BLaER1 (cell line): ENCODE measurements at regions not wholly inside any gene's neighbourhood (a gene's known extent, or its start where the extent isn't known, plus 50 kb on each side); places are given as distances from the start of the nearest gene placed in this dataset.
"Not testable (repeated sequence)": the region's sequence is repeated elsewhere in the genome, so short reads cannot be mapped to it uniquely, and the experiment has no call there.

ENCODE experiments used
- H3K27ac ChIP-seq: shearing (Covaris generic); formaldehyde crosslinking; 2 replicates; pipeline ENCODE4 v1.8.1; 2022
- H3K27me3 ChIP-seq: shearing (Covaris generic); formaldehyde crosslinking; 2 replicates; pipeline ENCODE4 v1.8.1; 2022
- H3K36me3 ChIP-seq: shearing (Covaris generic); formaldehyde crosslinking; 2 replicates; pipeline ENCODE4 v1.8.1; 2022
- H3K4me1 ChIP-seq: shearing (Covaris generic); formaldehyde crosslinking; 2 replicates; pipeline ENCODE4 v1.8.1; 2022
- H3K4me2 ChIP-seq: shearing (Covaris generic); formaldehyde crosslinking; 2 replicates; pipeline ENCODE4 v1.8.1; 2022
- H3K4me3 ChIP-seq: shearing (Covaris generic); formaldehyde crosslinking; 2 replicates; pipeline ENCODE4 v1.8.1; 2022
- H3K9ac ChIP-seq: shearing (Covaris generic); formaldehyde crosslinking; 2 replicates; pipeline ENCODE4 v1.8.1; 2022
- H3K9me3 ChIP-seq: shearing (Covaris generic); formaldehyde crosslinking; 2 replicates; pipeline ENCODE4 v1.8.1; 2022
- H4K20me1 ChIP-seq: shearing (Covaris generic); formaldehyde crosslinking; 2 replicates; pipeline ENCODE4 v1.8.1; 2022
- Cebpa-rat ChIP-seq: shearing (Covaris generic); IDR thresholded peaks from 2 replicates; pipeline ENCODE4 v1.8.1; 2022

DNA sequence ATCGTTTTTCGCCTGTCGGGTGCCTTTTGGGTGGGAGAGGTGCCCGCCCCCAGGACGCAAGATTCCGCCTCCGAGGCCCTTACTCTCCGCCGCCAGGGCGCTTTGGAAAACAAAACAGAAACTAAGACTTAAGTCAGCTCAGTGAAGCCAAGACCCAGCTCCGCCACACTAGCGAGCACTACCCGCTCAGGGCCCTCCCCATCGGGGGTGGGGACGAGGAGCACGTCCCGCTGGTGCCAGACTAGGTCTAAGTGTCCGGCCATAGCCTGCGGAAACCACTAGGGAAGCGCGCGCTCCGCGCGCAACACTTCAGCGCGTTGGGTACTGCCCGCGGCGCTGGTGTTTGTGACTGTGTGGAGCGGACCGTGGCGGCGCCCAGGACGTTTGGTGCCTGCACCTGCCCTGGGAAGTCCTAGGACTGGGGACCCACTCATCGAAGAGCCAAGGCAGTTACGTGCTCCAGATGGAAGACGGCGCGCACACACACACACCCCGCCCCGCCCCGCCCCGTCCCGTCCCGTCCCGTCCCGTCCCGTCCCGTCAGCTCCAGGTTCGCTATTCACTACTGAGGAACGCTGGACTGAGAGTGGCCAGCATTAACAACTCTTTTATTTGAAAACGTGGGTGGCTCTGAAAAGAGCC is 57.6 kb upstream of the BOLA1 start:
- not testable (repeated sequence) for H3K4me3 ChIP-seq, H3K4me2 ChIP-seq, H3K9ac ChIP-seq, H3K9me3 ChIP-seq, H3K27me3 ChIP-seq, H3K27ac ChIP-seq, H3K36me3 ChIP-seq
- Histone ChIP-seq H3K4me1 (peaks cover 30% of the 10 kb centered on the region), H4K20me1 (peaks cover 34% of the 10 kb centered on the region)

DNA sequence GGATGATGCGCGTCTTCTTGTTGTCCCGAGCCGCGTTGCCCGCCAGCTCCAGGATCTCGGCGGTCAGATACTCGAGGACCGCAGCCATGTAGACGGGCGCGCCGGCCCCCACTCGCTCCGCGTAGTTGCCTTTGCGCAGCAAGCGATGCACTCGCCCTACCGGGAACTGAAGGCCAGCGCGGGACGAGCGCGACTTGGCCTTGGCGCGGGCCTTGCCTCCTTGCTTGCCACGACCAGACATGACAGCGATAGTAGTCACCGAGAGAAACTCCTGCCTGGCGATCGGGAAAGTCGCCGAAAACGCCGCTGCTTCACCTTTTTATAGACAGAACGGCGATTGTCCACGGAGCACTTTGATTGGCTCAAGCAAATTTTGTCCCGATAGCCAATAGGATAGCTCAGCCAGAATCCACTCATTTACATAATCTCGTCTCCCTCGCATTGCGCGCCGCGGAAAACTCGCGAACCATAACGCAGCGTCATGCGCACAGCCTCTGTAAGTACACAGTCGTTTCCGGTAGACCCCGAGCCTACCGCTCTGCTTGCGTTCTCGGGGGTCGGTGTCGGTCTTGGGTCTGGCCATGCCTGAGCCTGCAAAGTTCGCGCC is 56.8 kb upstream of the BOLA1 start:
- peaks cover 38% of the 10 kb centered on the region for H3K4me1 ChIP-seq
- not testable (repeated sequence) for H3K9ac ChIP-seq, H3K4me3 ChIP-seq, H3K27ac ChIP-seq, H3K36me3 ChIP-seq, H3K4me2 ChIP-seq, H3K9me3 ChIP-seq, H3K27me3 ChIP-seq
- H4K20me1 ChIP-seq = peaks cover 42% of the 10 kb centered on the region

DNA sequence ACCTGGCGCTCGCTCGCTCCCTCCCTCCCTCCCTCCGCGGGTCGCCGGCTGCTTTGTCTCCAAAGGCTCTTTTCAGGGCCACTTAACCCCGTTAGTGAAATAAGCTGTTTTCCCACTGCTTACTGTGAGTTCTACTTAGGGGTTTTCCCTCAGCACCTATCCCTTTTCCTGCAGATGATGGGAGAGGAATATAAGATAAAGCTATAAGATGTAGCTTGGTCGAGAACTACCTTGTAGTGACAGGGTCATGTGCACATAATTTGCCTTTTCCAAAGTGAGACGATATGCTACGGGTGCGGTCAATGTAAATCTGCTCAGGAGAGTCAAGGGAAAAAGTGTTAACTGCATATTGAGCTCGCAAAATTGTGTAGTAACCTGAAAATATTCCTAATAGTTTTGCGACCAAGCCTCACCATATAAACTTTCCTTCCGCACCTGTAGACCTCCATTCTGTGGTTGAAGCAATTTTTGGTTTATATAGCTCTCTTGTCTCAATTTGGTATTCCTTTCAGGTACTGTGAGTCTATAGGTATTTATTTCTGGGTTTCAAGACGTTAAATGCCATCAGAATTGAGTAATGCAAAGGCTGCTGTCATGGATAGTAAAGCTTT is 55.8 kb upstream of the BOLA1 start:
- peak overlapping the region; percentile 95 for H3K9ac ChIP-seq
- H4K20me1 ChIP-seq = peaks cover 52% of the 10 kb centered on the region
- peaks cover 48% of the 10 kb centered on the region for H3K4me1 ChIP-seq
- H3K4me3 ChIP-seq = peak overlapping the region; percentile 72
- TF ChIP-seq Cebpa-rat = no peak
- no peaks in the 10 kb centered on the region for H3K9me3 ChIP-seq
- H3K27ac ChIP-seq = peak overlapping the region; percentile 84
- H3K27me3 ChIP-seq = no peaks in the 10 kb centered on the region
- peaks cover 10% of the 10 kb centered on the region for H3K36me3 ChIP-seq
- H3K4me2 ChIP-seq = peak overlapping the region; percentile 90

DNA sequence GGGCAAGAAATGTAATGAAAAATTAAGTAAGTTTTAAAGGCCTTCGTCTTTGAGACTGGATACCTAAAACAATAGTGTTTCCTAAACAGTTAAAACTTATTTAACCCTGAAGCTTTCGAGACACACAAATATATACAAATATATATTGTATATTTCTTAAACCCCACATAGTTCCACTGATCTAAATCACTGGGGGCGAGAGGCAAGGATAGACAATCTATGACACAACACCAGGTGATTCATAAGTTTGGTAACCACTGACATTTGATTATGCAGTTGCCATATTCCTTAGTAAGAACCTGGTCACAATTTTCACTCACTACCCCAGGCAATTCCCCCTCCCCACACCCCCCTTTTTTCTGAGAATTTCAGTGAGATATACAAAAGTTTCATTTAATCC is 55.3 kb upstream of the BOLA1 start:
- Histone ChIP-seq H3K27ac (peak overlapping the region; percentile 84), H3K9ac (peak overlapping the region; percentile 95), H4K20me1 (peaks cover 58% of the 10 kb centered on the region), H3K4me2 (peak overlapping the region; percentile 90), H3K9me3 (no peaks in the 10 kb centered on the region), H3K4me3 (peak overlapping the region; percentile 72), H3K36me3 (peaks cover 10% of the 10 kb centered on the region), H3K4me1 (peaks cover 54% of the 10 kb centered on the region), H3K27me3 (no peaks in the 10 kb centered on the region)
- no peak for TF ChIP-seq Cebpa-rat

DNA sequence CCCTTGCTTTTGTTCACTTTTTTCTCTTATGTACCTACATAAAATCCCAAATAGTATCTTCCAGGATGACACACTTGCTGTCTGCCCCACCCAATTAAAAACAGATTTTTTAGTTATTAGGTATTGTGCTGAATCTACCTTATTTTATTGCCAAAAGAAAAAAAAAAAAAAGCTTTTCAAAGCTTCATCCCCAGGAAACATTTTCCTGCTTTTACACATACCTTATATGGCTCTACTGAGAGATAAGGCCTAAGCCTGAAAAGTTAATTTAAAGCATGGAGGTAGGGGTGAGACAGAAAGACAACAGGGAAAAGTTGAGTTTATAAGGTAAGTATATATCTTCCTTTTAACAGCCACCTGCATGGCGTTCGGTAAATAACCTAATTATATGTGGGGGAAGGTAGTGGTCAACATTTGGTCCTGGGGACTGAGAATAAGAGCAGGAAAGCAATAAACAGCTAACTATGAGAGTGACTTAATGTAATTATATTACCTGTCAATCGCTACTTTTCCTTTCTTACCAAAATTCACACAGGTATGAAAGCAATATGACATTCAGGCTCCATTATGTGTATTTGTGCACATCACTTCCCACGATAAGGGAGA is 54.6 kb upstream of the BOLA1 start:
- Histone ChIP-seq H3K4me2 (peak overlapping the region; percentile 90), H3K4me3 (peak overlapping the region; percentile 72), H3K9me3 (no peaks in the 10 kb centered on the region), H4K20me1 (peaks cover 64% of the 10 kb centered on the region), H3K9ac (peak overlapping the region; percentile 95), H3K36me3 (peaks cover 10% of the 10 kb centered on the region), H3K27ac (peak overlapping the region; percentile 84; the same call in 1 of the 2 replicates), H3K4me1 (peaks cover 60% of the 10 kb centered on the region), H3K27me3 (no peaks in the 10 kb centered on the region)
- TF ChIP-seq Cebpa-rat = no peak

DNA sequence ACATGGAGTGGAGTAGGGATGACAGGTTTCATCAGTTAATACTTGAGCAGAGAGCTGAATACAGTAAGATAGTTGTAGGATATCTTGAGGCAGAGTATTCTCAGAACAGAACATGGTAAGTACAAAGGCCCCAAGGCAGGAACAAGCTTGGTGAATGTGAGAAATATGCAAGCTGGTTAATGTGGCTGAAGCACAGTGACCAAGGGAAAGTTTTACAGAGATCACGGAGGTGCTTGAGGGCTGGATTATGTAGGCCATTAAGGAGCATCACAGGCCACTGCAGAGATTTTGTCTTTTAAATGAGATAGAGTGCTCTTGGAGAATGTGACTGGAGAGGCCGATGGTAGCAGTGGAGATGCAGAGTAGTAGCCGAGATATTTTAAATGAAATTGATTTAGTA is 54.0 kb upstream of the BOLA1 start:
- peak overlapping the region; percentile 95 for H3K9ac ChIP-seq
- TF ChIP-seq Cebpa-rat = no peak

DNA sequence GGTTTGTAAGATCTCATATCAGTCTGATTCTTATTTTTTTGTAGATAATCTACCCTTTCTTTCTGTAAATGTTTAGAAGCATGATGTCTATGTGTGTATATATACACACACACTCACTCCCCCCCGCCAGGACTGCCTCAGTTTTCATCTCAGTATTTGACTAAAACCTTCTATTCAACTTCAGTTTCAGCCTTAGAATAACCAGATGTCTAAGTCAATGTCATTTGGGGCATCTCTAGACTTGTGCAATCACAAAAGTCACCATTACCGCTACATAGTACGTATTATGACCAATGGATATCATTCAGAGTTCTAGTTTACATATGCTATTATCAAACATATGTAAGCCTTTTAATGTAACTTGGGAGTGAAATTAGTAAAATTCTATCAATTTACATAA is 53.3 kb upstream of the BOLA1 start:
- Histone ChIP-seq H3K36me3 (peaks cover 10% of the 10 kb centered on the region), H3K4me1 (peaks cover 60% of the 10 kb centered on the region), H3K27me3 (no peaks in the 10 kb centered on the region), H3K4me3 (no peak overlapping the region), H4K20me1 (peaks cover 66% of the 10 kb centered on the region), H3K9me3 (no peaks in the 10 kb centered on the region), H3K4me2 (peak overlapping the region; percentile 90), H3K9ac (peak overlapping the region; percentile 95; the same call in 1 of the 2 replicates), H3K27ac (no peak overlapping the region)
- TF ChIP-seq Cebpa-rat = no peak

More for the DNA sequence above, 54.0 kb upstream of the BOLA1 start:
- peaks cover 10% of the 10 kb centered on the region for H3K36me3 ChIP-seq
- H3K9me3 ChIP-seq = no peaks in the 10 kb centered on the region
- peak overlapping the region; percentile 84; the same call in 1 of the 2 replicates for H3K27ac ChIP-seq
- peak overlapping the region; percentile 72 for H3K4me3 ChIP-seq
- H3K4me2 ChIP-seq = peak overlapping the region; percentile 90
- H3K4me1 ChIP-seq = peaks cover 60% of the 10 kb centered on the region
- no peaks in the 10 kb centered on the region for H3K27me3 ChIP-seq
- H4K20me1 ChIP-seq = peaks cover 66% of the 10 kb centered on the region

DNA sequence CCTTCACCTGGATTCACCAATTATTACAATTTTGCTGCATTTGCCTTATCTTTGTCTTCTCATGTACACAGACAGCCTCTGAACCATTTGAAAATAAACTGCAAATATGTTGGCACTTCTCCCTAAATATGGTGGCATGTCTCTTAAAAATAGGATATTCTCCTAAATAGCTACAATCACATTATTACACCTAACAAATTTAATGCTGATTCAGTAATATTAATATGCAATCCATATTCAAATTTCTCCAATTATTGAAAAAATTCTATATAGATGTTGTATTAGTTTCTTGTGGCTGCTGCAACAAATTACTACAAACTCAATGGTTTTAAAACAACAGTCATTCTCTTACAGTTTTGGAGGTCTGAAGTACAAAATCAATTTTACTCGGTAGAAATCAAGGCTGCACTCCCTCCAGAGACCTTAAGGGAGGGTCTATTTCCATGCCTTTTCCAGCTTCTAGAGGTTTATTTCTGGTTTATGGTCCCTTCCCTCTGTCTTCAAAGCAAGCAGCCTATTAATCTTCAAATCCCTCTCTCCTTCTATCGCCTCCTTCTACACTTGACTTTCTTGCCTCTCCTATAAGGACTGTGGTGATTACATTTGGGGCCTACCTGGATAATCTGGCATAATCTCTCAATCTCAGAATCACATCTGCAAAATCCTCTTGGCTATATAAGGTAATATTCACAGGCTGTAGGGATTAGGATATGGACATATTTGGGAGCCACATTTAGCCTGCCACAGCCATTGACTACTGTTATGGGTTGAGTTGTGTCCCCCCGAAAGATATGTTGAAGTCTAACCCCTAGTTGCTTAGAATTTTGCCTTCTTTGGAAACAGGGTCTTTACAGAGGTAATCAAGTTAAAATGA is 52.5 kb upstream of the BOLA1 start:
- TF ChIP-seq Cebpa-rat = no peak
- H3K4me1 ChIP-seq = peaks cover 60% of the 10 kb centered on the region
- no peak overlapping the region; the same call in 1 of the 2 replicates for H3K9ac ChIP-seq
- H3K9me3 ChIP-seq = no peaks in the 10 kb centered on the region
- no peaks in the 10 kb centered on the region for H3K27me3 ChIP-seq
- H3K4me3 ChIP-seq = no peak overlapping the region
- no peak overlapping the region; the same call in 1 of the 2 replicates for H3K27ac ChIP-seq
- H3K36me3 ChIP-seq = peaks cover 10% of the 10 kb centered on the region
- H3K4me2 ChIP-seq = peak overlapping the region; percentile 91
- H4K20me1 ChIP-seq = peaks cover 66% of the 10 kb centered on the region

DNA sequence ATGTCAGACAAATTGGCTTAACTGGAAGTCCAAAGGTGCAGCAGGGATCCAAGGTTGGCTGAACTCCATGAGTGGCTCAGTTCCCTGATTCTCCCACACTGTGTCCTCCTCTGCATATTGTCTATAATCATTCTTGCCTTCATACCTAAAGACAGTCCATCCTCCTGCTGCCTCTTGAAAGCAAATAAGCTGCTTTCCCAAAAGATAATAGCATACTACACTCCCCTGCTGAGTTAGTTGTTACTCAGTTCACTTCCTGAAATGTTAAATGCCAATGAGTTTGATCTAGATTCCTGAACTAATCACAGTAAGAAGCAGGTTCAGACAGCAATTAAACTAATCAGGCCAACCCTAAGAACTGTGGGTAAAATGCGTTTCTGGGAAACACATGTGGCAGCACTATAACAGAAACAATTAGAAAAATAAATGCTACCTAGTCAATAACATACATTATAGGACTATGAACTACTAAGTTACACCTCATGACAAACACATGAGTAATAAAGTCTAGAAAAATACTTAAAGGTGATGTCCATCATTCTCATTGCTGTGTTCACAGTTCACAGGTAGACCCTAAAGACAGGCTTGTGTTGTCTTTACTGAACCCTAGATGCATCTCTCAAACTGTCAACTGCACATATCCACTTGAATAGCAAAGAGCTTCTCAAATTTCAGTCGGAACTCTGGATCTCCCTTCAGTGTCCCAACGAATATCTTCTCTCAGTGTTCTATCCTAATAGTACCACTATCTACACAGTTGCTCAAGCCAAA is 50.8 kb upstream of the BOLA1 start:
- Histone ChIP-seq H3K36me3 (peaks cover 10% of the 10 kb centered on the region), H3K27ac (peak overlapping the region; percentile 94), H4K20me1 (peaks cover 64% of the 10 kb centered on the region), H3K9me3 (no peaks in the 10 kb centered on the region), H3K4me2 (peak overlapping the region; percentile 91), H3K27me3 (no peaks in the 10 kb centered on the region), H3K4me3 (peak overlapping the region; percentile 74), H3K4me1 (peaks cover 60% of the 10 kb centered on the region), H3K9ac (peak overlapping the region; percentile 99)
- TF ChIP-seq Cebpa-rat = no peak
